ENCODE measurements at regions not wholly inside any gene's neighbourhood (a gene's known extent, or its start where the extent isn't known, plus 50 kb on each side); places are given as distances from the start of the nearest gene placed in this dataset.

DNA sequence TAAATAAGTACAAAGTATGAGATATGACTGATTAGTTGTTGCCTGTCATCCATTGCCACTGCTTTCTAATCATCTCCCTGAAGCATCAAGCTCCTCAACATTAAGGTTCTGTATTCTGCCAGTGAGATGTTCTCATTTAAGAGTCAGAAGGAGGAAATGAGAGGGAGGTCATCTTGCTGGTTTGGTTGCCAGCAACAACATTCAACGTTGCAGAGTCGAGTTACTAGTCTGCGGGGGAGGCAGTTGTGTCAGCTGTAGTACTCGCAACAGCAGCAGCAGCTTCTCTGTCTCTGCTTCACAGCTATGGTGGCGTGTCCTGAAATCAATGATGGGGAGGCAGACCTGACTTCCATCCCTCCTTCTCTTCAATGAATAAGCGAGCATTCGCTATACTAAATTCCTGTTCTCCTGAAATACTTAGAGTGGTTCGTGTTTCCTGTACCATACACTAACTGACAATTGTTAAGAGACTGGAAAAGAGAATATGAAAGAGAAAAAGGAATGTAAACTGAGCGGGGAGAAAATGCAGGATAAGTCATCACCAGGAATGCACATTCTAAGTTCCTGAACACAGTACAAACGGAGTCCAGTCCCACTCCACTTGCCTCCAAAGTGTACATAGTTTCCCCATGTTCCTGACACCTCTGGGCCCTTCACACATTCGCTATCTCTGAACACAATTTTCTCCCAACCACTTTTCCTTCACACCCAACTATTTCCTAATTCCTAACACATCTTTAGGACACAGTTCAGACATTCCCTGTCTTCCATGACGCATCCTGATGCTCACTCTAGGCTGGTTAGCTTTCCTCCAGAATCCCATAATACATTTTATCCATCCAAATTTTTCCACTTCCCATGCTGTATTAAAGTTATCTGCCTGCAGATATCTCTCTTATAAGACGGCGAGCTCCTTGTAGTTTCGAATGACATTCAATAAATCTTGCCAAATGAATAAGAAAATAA, 263.0 kb downstream of the KLF12 start:
- intact Hi-C loops (cut with micrococcal nuclease; ENCODE audit: unreplicated experiment) = no loop called here
- Histone ChIP-seq H3K9me3 (ENCODE audit: control insufficient read depth, insufficient read depth, low read depth, low read length) (no peaks in the 10 kb centered on the region), H3K4me1 (ENCODE audit: control insufficient read depth, insufficient read depth, low read length) (no peaks in the 10 kb centered on the region), H3K36me3 (ENCODE audit: control insufficient read depth, insufficient read depth, low read length) (no peaks in the 10 kb centered on the region), H3K27me3 (ENCODE audit: control insufficient read depth, insufficient read depth, low read length) (no peaks in the 10 kb centered on the region), H3K4me3 (ENCODE audit: low read depth in 2 of 2, low read length in 2 of 2) (no peak overlapping the region), H3K27ac (ENCODE audit: low read length) (no peak overlapping the region)
- CTCF ChIA-PET = no interaction called here
- in situ Hi-C loops (cut with HindIII; ENCODE audit: low pct_unique_long_range_greater_than_20kb, low sequenced_read_pairs) = no loop called here
- POLR2A ChIA-PET = no interaction called here
- DNase-seq (ENCODE audit: low read depth, low spot score) (no peak), ATAC-seq (no peak)
- BruUV-seq (replicated peaks) = no TSS peak
- TF ChIP-seq CTCF (IDR thresholded peaks at IDR 0.05) (no peak), TCF7L2 (IDR thresholded peaks at IDR 0.05; ENCODE audit: low read depth, low read length) (no peak), SIN3A (IDR thresholded peaks at IDR 0.05; ENCODE audit: borderline replicate concordance, insufficient read depth, low read depth, low read length) (no peak), POLR2AphosphoS5 (IDR thresholded peaks at IDR 0.05; ENCODE audit: low read depth, low read length) (no peak)
- TF ChIP-seq, protein P1, sequence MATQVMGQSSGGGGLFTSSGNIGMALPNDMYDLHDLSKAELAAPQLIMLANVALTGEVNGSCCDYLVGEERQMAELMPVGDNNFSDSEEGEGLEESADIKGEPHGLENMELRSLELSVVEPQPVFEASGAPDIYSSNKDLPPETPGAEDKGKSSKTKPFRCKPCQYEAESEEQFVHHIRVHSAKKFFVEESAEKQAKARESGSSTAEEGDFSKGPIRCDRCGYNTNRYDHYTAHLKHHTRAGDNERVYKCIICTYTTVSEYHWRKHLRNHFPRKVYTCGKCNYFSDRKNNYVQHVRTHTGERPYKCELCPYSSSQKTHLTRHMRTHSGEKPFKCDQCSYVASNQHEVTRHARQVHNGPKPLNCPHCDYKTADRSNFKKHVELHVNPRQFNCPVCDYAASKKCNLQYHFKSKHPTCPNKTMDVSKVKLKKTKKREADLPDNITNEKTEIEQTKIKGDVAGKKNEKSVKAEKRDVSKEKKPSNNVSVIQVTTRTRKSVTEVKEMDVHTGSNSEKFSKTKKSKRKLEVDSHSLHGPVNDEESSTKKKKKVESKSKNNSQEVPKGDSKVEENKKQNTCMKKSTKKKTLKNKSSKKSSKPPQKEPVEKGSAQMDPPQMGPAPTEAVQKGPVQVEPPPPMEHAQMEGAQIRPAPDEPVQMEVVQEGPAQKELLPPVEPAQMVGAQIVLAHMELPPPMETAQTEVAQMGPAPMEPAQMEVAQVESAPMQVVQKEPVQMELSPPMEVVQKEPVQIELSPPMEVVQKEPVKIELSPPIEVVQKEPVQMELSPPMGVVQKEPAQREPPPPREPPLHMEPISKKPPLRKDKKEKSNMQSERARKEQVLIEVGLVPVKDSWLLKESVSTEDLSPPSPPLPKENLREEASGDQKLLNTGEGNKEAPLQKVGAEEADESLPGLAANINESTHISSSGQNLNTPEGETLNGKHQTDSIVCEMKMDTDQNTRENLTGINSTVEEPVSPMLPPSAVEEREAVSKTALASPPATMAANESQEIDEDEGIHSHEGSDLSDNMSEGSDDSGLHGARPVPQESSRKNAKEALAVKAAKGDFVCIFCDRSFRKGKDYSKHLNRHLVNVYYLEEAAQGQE (IDR thresholded peaks at IDR 0.05; ENCODE audit: insufficient read depth in 1 of 2, low read depth in 2 of 2, low read length in 1 of 2) = no peak

DNA sequence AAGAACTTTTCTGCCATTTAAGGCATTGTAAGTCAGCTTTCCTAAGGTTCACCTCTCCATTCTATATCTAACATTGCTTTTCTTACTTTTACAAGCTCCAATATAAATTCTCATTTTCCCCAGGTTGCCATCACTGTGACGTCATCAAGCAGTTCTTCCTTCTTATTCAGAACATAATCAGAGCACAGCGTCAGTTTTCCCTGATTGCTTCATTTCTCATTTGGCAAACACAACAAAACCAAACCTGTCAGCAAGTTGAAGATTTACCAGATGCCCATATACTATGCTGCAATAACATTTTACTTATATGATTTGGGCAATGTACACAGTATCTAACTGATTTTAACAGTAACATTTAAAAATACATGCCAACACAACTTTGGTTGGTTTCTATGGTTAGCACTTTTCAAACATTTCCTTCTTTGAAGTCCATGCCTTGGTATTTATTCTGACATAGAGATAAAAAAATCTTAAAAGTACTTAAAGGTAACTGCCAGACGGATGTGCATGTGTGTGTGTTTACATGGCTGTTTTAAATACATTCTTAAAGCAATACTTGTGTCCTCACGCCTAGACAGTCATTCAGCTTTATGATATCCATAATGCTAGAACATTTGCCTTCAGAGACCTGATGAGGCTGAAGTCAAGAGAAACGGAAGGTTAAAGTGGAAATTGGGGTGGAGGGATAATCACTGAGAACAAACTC, 264.0 kb downstream of the KLF12 start:
- no peaks in the 10 kb centered on the region for H3K9me3 ChIP-seq (ENCODE audit: control insufficient read depth, insufficient read depth, low read depth, low read length)
- no peaks in the 10 kb centered on the region for H3K4me1 ChIP-seq (ENCODE audit: control insufficient read depth, insufficient read depth, low read length)
- H3K4me3 ChIP-seq (ENCODE audit: low read depth in 2 of 2, low read length in 2 of 2) = no peak overlapping the region
- no peak overlapping the region for H3K27ac ChIP-seq (ENCODE audit: low read length)
- H3K27me3 ChIP-seq (ENCODE audit: control insufficient read depth, insufficient read depth, low read length) = no peaks in the 10 kb centered on the region
- in situ Hi-C loops (cut with HindIII; ENCODE audit: low pct_unique_long_range_greater_than_20kb, low sequenced_read_pairs) = no loop called here
- TF ChIP-seq, protein P1 (IDR thresholded peaks at IDR 0.05; ENCODE audit: insufficient read depth in 1 of 2, low read depth in 2 of 2, low read length in 1 of 2) = no peak
- no peak for TF ChIP-seq POLR2AphosphoS5 (IDR thresholded peaks at IDR 0.05; ENCODE audit: low read depth, low read length)
- TF ChIP-seq CTCF (IDR thresholded peaks at IDR 0.05) = no peak
- no peak for TF ChIP-seq SIN3A (IDR thresholded peaks at IDR 0.05; ENCODE audit: borderline replicate concordance, insufficient read depth, low read depth, low read length)
- no peak for TF ChIP-seq TCF7L2 (IDR thresholded peaks at IDR 0.05; ENCODE audit: low read depth, low read length)
- intact Hi-C loops (cut with micrococcal nuclease; ENCODE audit: unreplicated experiment) = no loop called here
- no peaks in the 10 kb centered on the region for H3K36me3 ChIP-seq (ENCODE audit: control insufficient read depth, insufficient read depth, low read length)
- POLR2A ChIA-PET = no interaction called here
- no peak for ATAC-seq
- no peak for DNase-seq (ENCODE audit: low read depth, low spot score)
- BruUV-seq (replicated peaks) = no TSS peak
- CTCF ChIA-PET = no interaction called here
